ENCODE measurements at regions not wholly inside any gene's neighbourhood (a gene's known extent, or its start where the extent isn't known, plus 50 kb on each side); places are given as distances from the start of the nearest gene placed in this dataset.

DNA sequence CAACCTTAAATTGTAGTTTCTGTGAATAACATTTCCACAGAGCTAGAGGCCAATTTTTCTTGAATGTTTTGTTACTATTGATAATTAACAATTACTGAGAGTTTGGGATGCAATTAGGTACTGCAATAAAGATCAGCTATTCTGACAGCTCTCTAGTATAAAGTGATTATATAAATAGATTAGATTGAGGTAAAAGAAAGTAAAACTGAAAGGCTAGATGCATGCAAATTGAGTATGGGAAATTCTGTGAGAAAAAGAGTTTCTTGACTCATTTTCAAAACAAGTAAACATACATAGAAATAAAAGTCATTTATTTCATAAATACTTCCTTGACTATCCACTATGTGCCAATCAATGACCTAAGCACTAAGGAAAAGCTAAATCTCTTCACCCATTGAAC, 1087.5 kb upstream of the ATXN8OS start:
- no peak for TF ChIP-seq CTCF (IDR thresholded peaks at IDR 0.05 in 8 of 11, conservative IDR thresholded peaks at IDR 0.05 in 3 of 11)
- TF ChIP-seq POLR2A (IDR thresholded peaks at IDR 0.05) = no peak

All from spleen (tissue), 7 donors.